Kidney epithelial cell (primary cell): ENCODE measurements at regions not wholly inside any gene's neighbourhood (a gene's known extent, or its start where the extent isn't known, plus 50 kb on each side); places are given as distances from the start of the nearest gene placed in this dataset.

ENCODE experiments used
- DNase-seq: peaks from one replicate; pipeline ENCODE4 v3.0.0-alpha.2; 2010; ENCODE audit warnings: low read depth
- H3K27me3 ChIP-seq: 2 replicates; pipeline ENCODE4 v1.6.0; 2011; ENCODE audit warnings: low read length; ENCODE audit not compliant: control insufficient read depth, insufficient read depth
- H3K36me3 ChIP-seq: 2 replicates; pipeline ENCODE4 v1.5.1; 2011; ENCODE audit warnings: low read length; ENCODE audit not compliant: control insufficient read depth, insufficient read depth
- H3K4me3 ChIP-seq: 2 replicates; pipeline ENCODE4 v1.5.1; 2011; ENCODE audit warnings: low read depth, mild to moderate bottlenecking, control low read depth, low read length
- CTCF ChIP-seq: IDR thresholded peaks from 2 replicates; pipeline ENCODE4 v1.5.1; 2011; ENCODE audit warnings: mild to moderate bottlenecking, moderate library complexity, low read length, control low read depth, inconsistent platforms; ENCODE audit not compliant: insufficient read depth, poor library complexity, severe bottlenecking

GRCh38 chr20:61134296-61135030 is 117.6 kb upstream of the CDH4 start:
- no peak for DNase-seq
- no peak for TF ChIP-seq CTCF
- Histone ChIP-seq H3K27me3 (peaks cover 23% of the 10 kb centered on the region), H3K36me3 (no peaks in the 10 kb centered on the region), H3K4me3 (no peak overlapping the region)

GRCh38 chr20:61135266-61135665 is 116.8 kb upstream of the CDH4 start:
- Histone ChIP-seq H3K27me3 (peaks cover 27% of the 10 kb centered on the region), H3K4me3 (no peak overlapping the region)
- no peak for TF ChIP-seq CTCF

GRCh38 chr20:61135968-61136367 is 116.1 kb upstream of the CDH4 start:
- no peak for TF ChIP-seq CTCF
- DNase-seq = no peak
- no peak overlapping the region for H3K4me3 ChIP-seq

More at GRCh38 chr20:61135266-61135665, 116.8 kb upstream of the CDH4 start:
- DNase-seq = no peak
- H3K36me3 ChIP-seq = no peaks in the 10 kb centered on the region

GRCh38 chr20:61138566-61138965 is 113.5 kb upstream of the CDH4 start:
- Histone ChIP-seq H3K36me3 (no peaks in the 10 kb centered on the region), H3K4me3 (no peak overlapping the region), H3K27me3 (peaks cover 25% of the 10 kb centered on the region)
- no peak for TF ChIP-seq CTCF
- no peak for DNase-seq

More at GRCh38 chr20:61135968-61136367, 116.1 kb upstream of the CDH4 start:
- H3K36me3 ChIP-seq = no peaks in the 10 kb centered on the region
- H3K27me3 ChIP-seq = peaks cover 27% of the 10 kb centered on the region

- TF ChIP-seq CTCF = no peak
- DNase-seq = no peak
- Histone ChIP-seq H3K36me3 (no peaks in the 10 kb centered on the region), H3K4me3 (no peak overlapping the region), H3K27me3 (peaks cover 25% of the 10 kb centered on the region)
Observed at GRCh38 chr20:61139031-61139430, 113.0 kb upstream of the CDH4 start.

- no peaks in the 10 kb centered on the region for H3K36me3 ChIP-seq
- TF ChIP-seq CTCF = no peak
- no peak for DNase-seq
- H3K27me3 ChIP-seq = peaks cover 16% of the 10 kb centered on the region
- H3K4me3 ChIP-seq = no peak overlapping the region
Observed at GRCh38 chr20:61140576-61140975, 111.5 kb upstream of the CDH4 start.
